ENCODE measurements at regions not wholly inside any gene's neighbourhood (a gene's known extent, or its start where the extent isn't known, plus 50 kb on each side); places are given as distances from the start of the nearest gene placed in this dataset.

GRCh38 chr3:59137415-59137814 is 87.6 kb upstream of the CFAP20DC start:
- DNase-seq (ENCODE audit: low read depth in 2 of 2): no peak

GRCh38 chr3:59136081-59136480 is 86.3 kb upstream of the CFAP20DC start:
- DNase-seq (ENCODE audit: low read depth in 2 of 2): no peak

GRCh38 chr3:59135096-59135495 is 85.3 kb upstream of the CFAP20DC start:
- no peak for DNase-seq (ENCODE audit: low read depth in 2 of 2)

GRCh38 chr3:59133311-59133710 is 83.5 kb upstream of the CFAP20DC start:
- DNase-seq (ENCODE audit: low read depth in 2 of 2): no peak

GRCh38 chr3:59131016-59131766 is 81.4 kb upstream of the CFAP20DC start:
- DNase-seq (ENCODE audit: low read depth in 2 of 2): no peak

- DNase-seq (ENCODE audit: low read depth in 2 of 2): no peak
Measured at GRCh38 chr3:59128685-59129084, 78.9 kb upstream of the CFAP20DC start.

GRCh38 chr3:59127071-59127470 is 77.2 kb upstream of the CFAP20DC start:
- no peak for DNase-seq (ENCODE audit: low read depth in 2 of 2)

- DNase-seq (ENCODE audit: low read depth in 2 of 2): no peak
Measured at GRCh38 chr3:59126446-59126845, 76.6 kb upstream of the CFAP20DC start.

- DNase-seq (ENCODE audit: low read depth in 2 of 2): no peak
Measured at GRCh38 chr3:59121346-59122144, 71.7 kb upstream of the CFAP20DC start.

GRCh38 chr3:59118928-59119327 is 69.1 kb upstream of the CFAP20DC start:
- DNase-seq (ENCODE audit: low read depth in 2 of 2): no peak

GRCh38 chr3:59117396-59117795 is 67.6 kb upstream of the CFAP20DC start:
- DNase-seq (ENCODE audit: low read depth in 2 of 2): no peak

- DNase-seq (ENCODE audit: low read depth in 2 of 2): no peak
Measured at GRCh38 chr3:59116233-59116537, 66.4 kb upstream of the CFAP20DC start.

- DNase-seq (ENCODE audit: low read depth in 2 of 2): no peak
Measured at GRCh38 chr3:59115364-59116232, 65.8 kb upstream of the CFAP20DC start.

GRCh38 chr3:59107856-59108815 is 58.3 kb upstream of the CFAP20DC start:
- DNase-seq (ENCODE audit: low read depth in 2 of 2): no peak

GRCh38 chr3:59106085-59106648 is 56.3 kb upstream of the CFAP20DC start:
- DNase-seq (ENCODE audit: low read depth in 2 of 2): no peak

- no peak for DNase-seq (ENCODE audit: low read depth in 2 of 2)
Measured at GRCh38 chr3:59103552-59103951, 53.7 kb upstream of the CFAP20DC start.

GRCh38 chr3:59101231-59101736 is 51.5 kb upstream of the CFAP20DC start:
- no peak for DNase-seq (ENCODE audit: low read depth in 2 of 2)
